Suppressor macrophage treated with lipopolysaccharide for 1 hour (primary cell): ENCODE measurements at regions not wholly inside any gene's neighbourhood (a gene's known extent, or its start where the extent isn't known, plus 50 kb on each side); places are given as distances from the start of the nearest gene placed in this dataset.

Experiments
- DNase-seq, 3 donors: peaks; one replicate each; pipeline ENCODE4 v3.0.0-alpha.2; 2020 to 2022

- DNase-seq = no peak
Measured at GRCh38 chr13:40376867-40377535, 289.4 kb downstream of the FOXO1 start.

DNA sequence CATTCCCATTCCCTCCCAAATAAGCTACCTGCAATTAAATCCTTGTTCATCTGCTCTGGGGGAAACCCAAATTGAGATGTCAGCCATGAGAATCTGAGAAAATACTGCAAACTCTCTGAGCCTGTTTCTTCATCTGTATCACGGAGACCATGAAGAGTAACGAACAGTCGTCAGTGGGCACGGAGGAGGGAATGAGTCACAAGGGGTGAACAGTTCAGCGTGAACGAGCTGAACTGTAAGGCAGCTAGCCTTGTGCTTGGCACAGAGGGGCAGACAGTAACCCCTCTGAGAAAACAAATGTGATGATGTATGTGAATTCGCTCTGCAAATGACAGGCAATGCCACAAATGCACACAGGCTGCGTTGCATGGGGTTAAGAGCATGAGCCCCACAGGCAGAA lies 288.7 kb downstream of the FOXO1 start:
- DNase-seq = no peak

DNA sequence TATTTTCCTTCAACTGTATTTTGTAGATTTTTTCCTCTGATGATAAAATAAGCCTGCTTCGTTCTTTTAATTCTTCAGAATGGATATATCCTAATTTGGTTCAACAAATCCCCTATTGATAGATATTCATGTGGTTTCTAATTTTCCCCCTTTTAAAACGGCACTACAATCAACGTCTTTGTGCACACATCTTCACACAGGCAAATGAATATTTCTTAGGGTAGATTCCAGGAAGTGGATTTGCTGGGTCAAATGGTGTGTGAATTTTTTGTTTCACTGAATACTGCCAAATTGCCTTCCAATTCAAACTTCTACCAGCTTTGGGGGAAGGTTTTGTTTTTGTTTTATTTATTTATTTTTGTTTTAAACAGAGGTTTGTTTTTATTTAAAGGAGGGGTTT lies 287.2 kb downstream of the FOXO1 start:
- no peak for DNase-seq

DNA sequence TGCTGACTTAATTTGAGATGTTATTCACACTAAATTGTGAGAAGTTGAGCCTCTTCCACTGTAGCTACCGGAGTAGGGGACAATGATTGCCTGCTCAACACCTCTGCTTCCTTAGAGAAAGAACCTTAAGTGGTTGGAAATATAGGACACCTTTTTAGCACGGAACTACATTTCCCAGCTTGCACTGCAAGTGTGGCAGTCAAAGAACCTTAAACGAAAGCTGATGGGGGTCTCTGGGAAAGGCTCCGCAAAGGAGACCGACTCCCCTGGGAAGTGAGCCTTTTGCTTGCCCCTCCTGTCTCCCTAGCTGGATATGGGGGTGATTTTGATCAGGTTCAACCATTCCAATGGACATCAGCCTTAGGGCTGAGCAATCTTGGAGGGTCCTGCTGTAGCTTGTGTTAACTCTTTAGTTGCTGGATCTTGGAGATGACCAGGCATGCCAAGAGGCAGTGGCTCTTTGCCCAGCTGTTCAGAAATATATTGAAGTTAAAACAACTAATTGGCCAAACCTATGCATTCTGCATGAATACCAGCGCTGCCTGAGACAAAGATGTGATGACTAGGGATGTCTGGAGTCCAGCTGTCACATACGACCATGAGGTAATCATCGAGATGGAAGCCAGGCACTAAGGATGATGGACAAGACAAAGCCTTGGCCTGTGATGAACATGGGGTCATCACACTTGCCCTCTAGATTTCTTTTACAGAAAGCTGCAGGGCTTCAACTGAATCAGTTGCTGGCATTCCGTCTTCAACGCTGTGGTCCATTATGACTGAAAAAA lies 286.5 kb downstream of the FOXO1 start:
- DNase-seq = no peak

DNA sequence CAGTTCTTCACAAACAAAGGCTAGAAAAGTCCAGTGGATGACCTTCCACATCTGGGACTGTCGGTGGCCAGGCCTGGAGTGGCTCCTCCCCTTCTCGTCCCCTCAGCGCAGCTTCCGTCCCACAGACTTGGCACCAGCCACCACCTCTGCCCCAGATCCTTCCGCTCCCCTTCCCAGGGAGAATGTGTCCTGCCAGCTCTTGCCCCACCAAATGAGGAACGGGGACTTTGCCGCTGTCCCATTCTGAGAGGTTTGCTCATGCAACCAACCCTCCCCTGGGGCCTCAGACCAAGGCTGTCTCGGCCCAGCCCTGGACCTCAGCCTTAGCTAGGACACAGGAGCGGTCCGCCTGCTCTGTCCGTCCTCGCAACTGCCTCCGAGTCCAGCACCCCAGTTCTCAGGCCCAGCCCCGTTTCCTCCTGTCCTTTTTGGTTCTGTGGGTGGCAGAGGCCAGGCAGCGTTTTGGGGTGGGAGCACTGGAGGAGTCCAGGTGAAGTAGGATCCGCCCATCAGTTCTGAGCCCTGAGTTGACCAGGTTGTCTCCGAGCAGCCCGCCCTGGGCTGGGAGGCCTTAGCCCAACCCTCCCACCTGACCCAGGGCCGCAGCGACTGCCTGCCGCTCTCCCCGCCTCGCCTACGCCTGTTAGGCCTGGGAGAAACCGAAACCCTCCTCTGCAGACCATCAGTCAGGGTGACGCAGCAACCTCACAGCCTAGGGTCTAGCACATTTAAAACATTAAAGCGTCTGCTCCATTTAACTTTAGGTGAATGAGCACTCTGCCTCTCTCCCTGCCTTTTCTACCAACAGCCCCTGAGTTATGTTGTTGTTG lies 284.3 kb downstream of the FOXO1 start:
- no peak for DNase-seq

GRCh38 chr13:40383132-40383531 lies 283.3 kb downstream of the FOXO1 start:
- no peak for DNase-seq

DNA sequence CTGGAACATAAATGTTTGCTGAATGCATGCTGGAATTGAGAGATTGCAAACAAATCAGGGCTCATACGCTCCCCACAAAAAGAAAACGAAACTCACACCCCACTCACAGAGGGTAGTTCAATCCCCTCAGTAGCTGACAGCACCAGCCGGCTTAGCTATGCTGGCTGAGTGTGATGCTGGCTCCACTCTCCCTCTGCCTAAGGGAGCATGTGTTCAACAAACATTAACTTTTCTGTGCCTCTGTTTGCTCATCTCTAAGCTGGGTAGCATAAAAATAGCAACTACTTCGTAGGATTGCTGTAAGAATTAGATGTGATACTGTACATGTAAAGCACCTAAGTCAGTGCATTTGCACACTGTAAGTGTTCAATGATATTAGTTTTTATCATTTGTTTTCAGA lies 282.6 kb downstream of the FOXO1 start:
- no peak for DNase-seq

- no peak for DNase-seq
Measured at GRCh38 chr13:40384976-40385857, 281.2 kb downstream of the FOXO1 start.

DNA sequence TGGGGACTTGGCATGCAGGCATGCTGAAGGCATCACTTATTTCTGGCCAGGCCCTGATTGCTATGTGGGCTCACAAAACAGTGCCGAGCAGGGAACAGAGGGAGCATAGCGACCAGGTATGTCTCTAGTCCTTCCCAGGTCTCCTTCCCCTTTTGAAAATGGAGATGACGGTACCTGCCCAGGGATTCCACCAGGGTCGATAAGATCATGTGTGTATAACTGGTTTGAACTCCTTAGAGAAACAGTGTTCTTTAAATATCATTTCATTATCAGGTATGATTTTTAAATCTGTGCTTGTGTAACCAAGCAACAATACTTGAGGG lies 280.6 kb downstream of the FOXO1 start:
- no peak for DNase-seq

- no peak for DNase-seq
Measured at GRCh38 chr13:40386586-40386985, 279.9 kb downstream of the FOXO1 start.

DNA sequence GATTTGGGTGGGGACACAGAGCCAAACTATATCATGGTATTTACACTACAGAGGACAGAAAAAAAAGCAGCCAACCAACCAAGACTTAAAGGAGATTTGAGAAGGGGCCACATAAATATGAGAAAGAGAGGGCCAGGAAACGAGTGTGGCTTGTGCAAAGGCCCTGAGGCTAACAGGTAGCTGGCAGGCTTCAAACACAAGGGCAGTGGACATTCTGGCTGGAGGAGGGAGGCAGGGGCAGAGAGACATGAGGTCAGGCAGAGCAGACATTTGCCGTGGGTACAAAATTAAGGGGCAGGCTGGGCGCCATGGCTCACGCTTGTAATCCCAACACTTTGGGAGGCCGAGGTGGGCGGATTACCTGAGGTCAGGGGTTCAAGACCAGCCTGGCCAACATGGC lies 278.7 kb downstream of the FOXO1 start:
- DNase-seq = no peak

DNA sequence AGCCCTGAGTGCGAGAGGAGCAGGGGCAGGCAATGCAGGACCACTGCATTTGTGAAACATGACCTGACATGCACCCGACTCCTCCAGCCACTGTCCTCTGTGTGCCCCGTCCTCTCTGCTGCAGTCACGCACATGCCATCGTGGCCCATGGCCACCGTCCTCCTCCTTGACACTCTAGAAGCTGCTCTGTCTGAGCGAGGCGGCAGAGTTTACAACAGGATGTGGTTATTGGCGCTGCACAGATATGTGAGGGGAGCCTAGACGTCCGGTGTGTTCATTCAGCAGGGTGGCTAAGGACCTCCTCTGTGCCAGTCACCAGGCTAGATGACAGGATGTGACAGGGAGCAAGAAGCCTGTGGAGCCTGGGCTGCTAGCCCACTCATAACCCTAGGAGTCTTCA lies 277.8 kb downstream of the FOXO1 start:
- no peak for DNase-seq

GRCh38 chr13:40389081-40389641 lies 277.3 kb downstream of the FOXO1 start:
- no peak for DNase-seq

DNA sequence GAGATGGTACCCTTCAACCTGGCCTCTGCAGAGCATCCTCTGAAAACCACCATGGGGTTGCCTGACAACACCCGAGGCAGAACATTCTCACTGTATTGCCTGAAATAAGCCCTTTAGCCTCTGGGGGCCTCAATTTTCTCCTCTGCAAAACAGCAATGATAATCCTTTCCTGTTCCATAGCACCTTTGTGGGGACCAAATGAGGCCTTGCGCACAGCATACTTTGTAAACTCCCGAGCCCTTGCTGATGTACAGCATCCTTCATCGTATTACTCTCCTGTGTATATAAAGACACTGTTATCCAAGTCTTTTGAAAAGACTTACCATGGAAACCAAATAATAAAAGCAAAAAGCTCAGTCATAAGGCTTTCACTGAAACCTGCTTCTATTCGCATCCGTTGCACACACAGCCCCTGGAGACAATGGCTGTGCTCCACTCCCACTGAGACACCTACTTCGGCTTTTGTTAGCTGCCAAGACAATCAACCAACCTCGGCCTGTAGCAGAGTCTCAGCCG lies 276.0 kb downstream of the FOXO1 start:
- no peak for DNase-seq

- DNase-seq = no peak
Measured at GRCh38 chr13:40391788-40392187, 274.7 kb downstream of the FOXO1 start.

DNA sequence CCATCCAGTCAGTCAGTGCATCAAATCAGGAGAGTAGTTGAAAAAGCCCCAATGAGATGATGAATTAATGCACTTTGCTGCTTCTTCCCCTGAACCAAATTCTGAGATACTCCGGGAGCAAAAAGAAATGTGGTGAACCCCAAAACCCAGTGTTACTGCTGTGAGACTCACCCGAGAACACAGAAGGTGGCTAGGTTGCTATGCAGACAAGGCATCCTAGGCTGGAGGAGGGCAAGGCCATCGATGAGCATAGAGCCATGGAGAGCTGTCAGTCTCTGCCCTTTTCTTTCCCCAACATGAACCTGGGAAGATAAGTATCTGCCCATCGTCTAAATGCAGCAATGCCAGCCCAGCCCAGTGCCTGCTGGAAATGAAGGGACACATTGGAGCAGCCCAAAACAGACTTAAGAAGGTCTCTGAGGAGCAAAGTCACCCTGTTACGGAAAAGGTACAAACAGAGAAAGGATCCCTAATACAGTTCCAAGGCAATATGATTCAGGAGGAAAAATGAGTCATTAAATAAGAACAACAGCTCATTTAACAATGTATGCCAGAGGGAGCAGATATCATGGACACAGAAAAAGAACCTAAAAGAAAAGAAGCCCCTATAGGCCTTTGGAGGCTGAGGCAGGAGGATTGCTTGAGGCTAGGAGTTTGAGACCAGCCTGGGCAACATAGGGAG lies 272.0 kb downstream of the FOXO1 start:
- no peak for DNase-seq

GRCh38 chr13:40398065-40398464 lies 268.4 kb downstream of the FOXO1 start:
- DNase-seq = no peak

GRCh38 chr13:40399756-40400155 lies 266.7 kb downstream of the FOXO1 start:
- no peak for DNase-seq

- peak; percentile 96 to 99 (median 98) for DNase-seq
Measured at GRCh38 chr13:40401911-40402776, 264.3 kb downstream of the FOXO1 start.

GRCh38 chr13:40402931-40403431 lies 263.5 kb downstream of the FOXO1 start:
- no peak for DNase-seq
